AG09309 (cell line): ENCODE measurements at regions not wholly inside any gene's neighbourhood (a gene's known extent, or its start where the extent isn't known, plus 50 kb on each side); places are given as distances from the start of the nearest gene placed in this dataset.
A peak's percentile ranks its signal among the peaks of the same experiment; 100 is the strongest.
"Not testable (repeated sequence)": the region's sequence is repeated elsewhere in the genome, so short reads cannot be mapped to it uniquely, and the experiment has no call there.

Experiments used
- DNase-seq: peaks from one replicate; pipeline ENCODE4 v3.0.0-alpha.2; 2010; ENCODE audit warnings: low read depth
- H3K4me3 ChIP-seq: 2 replicates; pipeline ENCODE4 v1.5.1; 2011; ENCODE audit warnings: mild to moderate bottlenecking, low read depth, low read length, moderate library complexity; ENCODE audit not compliant: control insufficient read depth
- TF ChIP-seq, protein P1 (sequence below): IDR thresholded peaks from 2 replicates; pipeline ENCODE4 v1.5.1; 2011; ENCODE audit warnings: mild to moderate bottlenecking, low read depth, low read length, inconsistent platforms; ENCODE audit not compliant: insufficient read depth, control insufficient read depth; ENCODE audit errors: missing control alignments

DNA sequence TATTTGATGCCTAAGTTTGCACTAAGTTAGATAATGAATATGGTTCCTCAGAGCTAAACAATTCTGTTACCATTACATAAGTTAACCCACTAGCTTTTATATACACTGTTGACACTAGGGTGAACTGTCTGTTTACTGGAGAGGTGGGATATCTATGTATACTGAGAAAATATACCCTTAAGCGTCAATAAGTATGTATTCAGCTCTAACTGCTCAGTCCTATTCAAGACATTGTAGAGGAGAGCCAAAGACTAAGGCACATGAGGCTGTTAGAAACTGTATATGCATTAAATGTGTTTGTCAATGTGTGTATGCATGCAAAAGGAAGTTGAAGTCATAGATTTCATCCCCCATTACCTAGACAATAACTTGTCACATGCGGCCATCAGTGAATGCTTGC lies 710.0 kb downstream of the TDRD15 start:
- no peak overlapping the region for H3K4me3 ChIP-seq
- no peak for DNase-seq
- TF ChIP-seq, protein P1, sequence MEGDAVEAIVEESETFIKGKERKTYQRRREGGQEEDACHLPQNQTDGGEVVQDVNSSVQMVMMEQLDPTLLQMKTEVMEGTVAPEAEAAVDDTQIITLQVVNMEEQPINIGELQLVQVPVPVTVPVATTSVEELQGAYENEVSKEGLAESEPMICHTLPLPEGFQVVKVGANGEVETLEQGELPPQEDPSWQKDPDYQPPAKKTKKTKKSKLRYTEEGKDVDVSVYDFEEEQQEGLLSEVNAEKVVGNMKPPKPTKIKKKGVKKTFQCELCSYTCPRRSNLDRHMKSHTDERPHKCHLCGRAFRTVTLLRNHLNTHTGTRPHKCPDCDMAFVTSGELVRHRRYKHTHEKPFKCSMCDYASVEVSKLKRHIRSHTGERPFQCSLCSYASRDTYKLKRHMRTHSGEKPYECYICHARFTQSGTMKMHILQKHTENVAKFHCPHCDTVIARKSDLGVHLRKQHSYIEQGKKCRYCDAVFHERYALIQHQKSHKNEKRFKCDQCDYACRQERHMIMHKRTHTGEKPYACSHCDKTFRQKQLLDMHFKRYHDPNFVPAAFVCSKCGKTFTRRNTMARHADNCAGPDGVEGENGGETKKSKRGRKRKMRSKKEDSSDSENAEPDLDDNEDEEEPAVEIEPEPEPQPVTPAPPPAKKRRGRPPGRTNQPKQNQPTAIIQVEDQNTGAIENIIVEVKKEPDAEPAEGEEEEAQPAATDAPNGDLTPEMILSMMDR: no peak

DNA sequence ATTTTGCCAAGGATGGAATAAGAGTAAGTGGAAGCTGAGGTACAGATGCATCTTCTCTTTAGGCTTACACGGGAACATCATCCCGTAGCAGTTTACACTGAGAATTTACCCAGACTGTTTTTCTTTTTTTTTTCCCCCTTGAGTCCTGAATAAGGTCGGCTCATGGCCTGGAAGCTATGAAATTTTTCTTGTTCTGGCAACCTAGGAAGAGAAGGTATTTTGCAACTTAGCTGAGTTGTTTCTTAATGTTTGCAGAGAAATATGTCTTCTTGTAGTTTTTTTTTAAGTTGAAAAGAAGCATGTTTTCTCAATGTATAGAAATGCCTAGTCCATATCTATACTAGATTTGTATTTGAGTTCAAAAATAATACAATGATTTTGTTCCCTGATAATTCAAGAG lies 712.5 kb downstream of the TDRD15 start:
- TF ChIP-seq, protein P1: no peak

DNA sequence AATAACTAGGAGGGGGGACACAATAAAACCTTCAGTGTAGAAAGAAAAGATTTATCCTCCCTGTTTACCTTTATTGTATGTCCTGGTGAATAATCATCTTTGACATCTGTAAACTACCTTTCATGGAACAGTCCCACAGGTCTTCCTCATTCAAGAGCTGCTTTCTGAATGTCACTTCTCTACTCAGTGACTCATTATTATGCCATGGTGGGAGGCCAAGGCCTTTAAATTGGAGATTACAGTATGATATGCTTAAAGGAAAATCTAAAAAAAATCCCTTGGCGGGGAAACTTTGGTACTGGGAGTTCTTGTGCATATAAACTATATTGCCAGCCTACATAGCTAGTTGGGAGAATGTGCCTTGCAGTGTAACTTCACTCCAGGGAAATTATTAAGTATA lies 713.0 kb downstream of the TDRD15 start:
- H3K4me3 ChIP-seq: no peak overlapping the region
- DNase-seq: no peak
- TF ChIP-seq, protein P1: no peak

More for the DNA sequence above, 712.5 kb downstream of the TDRD15 start:
- no peak overlapping the region for H3K4me3 ChIP-seq
- DNase-seq: no peak

DNA sequence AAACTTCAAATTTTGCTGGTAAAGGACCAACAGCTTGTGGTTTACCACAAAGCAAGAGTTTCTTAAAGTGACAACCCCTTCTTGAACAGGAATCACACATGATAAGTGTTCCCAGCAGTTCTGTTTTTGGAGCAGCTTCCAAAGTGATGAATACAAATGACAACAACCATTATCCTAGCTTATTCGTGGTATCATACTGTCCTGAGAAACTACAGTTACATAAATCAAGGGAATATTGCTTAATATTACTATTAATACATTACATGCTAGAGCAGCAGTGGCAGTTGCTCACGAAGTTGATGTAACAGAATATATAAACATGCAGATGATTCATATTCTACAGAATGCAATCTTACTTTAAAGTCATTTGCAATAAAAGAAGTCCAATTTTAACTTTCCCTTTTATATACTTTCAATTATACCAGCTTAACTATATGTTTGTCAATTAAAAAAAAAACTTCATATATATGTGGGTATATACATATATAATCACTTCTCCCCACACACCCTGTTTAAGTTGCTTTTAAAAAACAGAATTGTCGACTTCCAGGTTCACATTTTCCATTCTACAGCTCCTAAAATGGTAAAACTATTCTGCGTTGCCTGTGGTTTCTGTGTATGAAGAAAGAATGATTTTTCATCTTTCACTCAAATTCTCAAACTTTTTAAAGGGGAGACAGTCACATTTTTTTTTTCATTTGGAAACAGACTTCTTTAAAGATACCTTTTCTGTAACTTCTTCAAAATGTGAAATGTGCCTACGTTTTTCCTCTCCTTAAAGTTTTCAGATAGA lies 713.6 kb downstream of the TDRD15 start:
- DNase-seq: peak; percentile 46
- TF ChIP-seq, protein P1: no peak
- H3K4me3 ChIP-seq: no peak overlapping the region

DNA sequence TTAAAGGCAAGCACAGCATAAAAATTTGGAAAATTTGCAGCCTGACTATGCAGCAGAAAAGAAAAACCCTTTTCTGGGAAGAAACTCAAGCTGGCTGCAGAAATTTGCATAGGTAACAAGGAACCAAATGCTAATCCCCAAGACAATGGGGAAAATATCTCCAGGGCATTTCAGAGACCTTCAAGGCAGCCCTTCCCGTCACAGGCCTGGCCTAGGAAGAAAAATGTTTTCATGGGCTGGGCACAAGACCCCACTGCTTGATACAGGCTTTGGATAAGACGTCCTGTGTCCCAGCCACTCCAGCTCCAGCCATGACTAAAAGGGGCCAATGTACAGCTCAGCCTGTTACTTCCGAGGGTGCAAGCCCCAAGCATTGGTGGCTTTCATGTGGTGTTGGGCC lies 717.6 kb downstream of the TDRD15 start:
- H3K4me3 ChIP-seq: no peak overlapping the region
- TF ChIP-seq, protein P1: no peak
- DNase-seq: no peak

DNA sequence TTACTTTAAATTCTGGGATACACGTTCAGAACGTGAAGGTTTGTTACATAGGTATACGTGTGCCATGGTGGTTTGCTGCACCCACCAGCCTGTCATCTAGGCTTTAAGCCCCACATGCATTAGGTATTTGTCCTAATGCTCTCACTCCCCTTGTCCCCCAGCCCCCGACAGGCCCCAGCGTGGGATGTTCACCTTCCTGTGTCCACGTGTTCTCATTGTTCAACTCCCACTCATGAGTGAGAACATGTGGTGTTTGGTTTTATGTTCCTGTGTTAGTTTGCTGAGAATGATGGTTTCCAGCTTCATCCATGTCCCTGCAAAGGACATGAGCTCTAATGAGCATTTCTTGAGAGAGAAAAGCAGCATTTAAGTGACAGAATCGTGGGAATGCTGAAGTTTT lies 726.6 kb downstream of the TDRD15 start:
- DNase-seq, H3K4me3 ChIP-seq: not testable (repeated sequence)

DNA sequence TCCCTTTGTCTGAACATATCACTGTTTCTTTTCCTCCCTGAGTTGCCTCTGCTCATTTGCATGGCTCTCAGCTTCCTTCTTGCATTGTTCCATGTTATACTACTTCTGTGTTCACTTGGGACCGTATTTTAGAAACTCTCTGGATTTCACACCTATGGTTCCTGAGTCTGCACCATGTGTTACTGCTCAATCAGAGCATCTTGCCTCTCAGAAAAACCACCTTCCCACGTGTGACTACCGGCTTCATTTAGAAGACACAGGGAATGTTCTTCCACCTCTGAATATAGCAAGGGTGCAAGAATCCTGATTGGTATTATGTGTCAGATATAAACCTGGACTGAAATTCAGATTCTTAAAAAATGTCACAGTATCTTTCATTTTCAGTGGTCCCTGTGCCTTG lies 731.2 kb downstream of the TDRD15 start:
- no peak for DNase-seq
- TF ChIP-seq, protein P1: no peak

More for the DNA sequence above, 731.2 kb downstream of the TDRD15 start:
- H3K4me3 ChIP-seq: no peak overlapping the region
